GM12878 (cell line): ENCODE measurements at regions not wholly inside any gene's neighbourhood (a gene's known extent, or its start where the extent isn't known, plus 50 kb on each side); places are given as distances from the start of the nearest gene placed in this dataset.
"Not testable (repeated sequence)": the region's sequence is repeated elsewhere in the genome, so short reads cannot be mapped to it uniquely, and the experiment has no call there.

ENCODE experiments used
- ATAC-seq: fragments of 200-7000 bp; cut with Tn5 transposase; 3 replicates; pipeline ENCODE4 v1.9.1; 2020; ENCODE audit warnings: mild to moderate bottlenecking, moderate library complexity
- BruUV-seq: library from RNA; stranded (reverse); fragments of 400-500 nt; replicated peaks from 2 replicates; lab custom pipeline; 2021; lab: Mats Ljungman, UMichigan
- CTCF ChIA-PET: fragments of 300-600 bp; sonication (Branson Sonifier 250); formaldehyde crosslinking; extraction: SDS; loops from one replicate; lab custom pipeline; 2021; ENCODE audit warnings: inconsistent platforms; lab: Yijun Ruan, JAX
- POLR2A ChIA-PET: fragments of 350-600 bp; formaldehyde crosslinking; extraction: SDS; loops from one replicate; lab custom pipeline; 2021; ENCODE audit warnings: inconsistent platforms; lab: Charles Lee
- RAD21 ChIA-PET: fragments of 300-600 bp; sonication (Branson Sonifier 250); formaldehyde crosslinking; loops from one replicate; lab custom pipeline; 2023; ENCODE audit warnings: antibody characterized with exemption; ENCODE audit not compliant: unreplicated experiment; lab: Charles Lee
- SMC1A ChIA-PET: fragments of 300-600 bp; sonication (Branson Sonifier 250); formaldehyde crosslinking; loops from one replicate; lab custom pipeline; 2023; ENCODE audit not compliant: unreplicated experiment, uncharacterized antibody; lab: Charles Lee
- DNase-seq: peaks from one replicate; pipeline ENCODE4 v3.0.0-alpha.2; 2011; ENCODE audit warnings: low read depth, low spot score
- FAIRE-seq: peaks from 3 replicates; lab custom pipeline; 2011; peaks lifted over from hg19 to GRCh38; lab: Jason Lieb, UNC
- H2AFZ ChIP-seq: 2 replicates; pipeline ENCODE4 v1.6.0; 2011; ENCODE audit warnings: low read depth, low read length, control low read depth; ENCODE audit not compliant: control insufficient read depth
- H3K27ac ChIP-seq: 2 replicates; pipeline ENCODE4 v1.5.1; 2011; ENCODE audit warnings: control low read depth; ENCODE audit not compliant: control insufficient read depth, insufficient read depth
- H3K27me3 ChIP-seq, 2 experiments: replicated peaks in 1 of 2; 2 replicates each; pipeline versions ENCODE4 v1.6.0 to v1.6.1; 2011; ENCODE audit warnings: low read length in 1 of 2; ENCODE audit not compliant: control insufficient read depth in 2 of 2, insufficient read depth in 2 of 2
- H3K36me3 ChIP-seq, 2 experiments: 2 replicates each; pipeline ENCODE4 v1.5.1; 2011; ENCODE audit warnings: low read length in 1 of 2; ENCODE audit not compliant: control insufficient read depth in 2 of 2, insufficient read depth in 2 of 2
- H3K4me1 ChIP-seq: 2 replicates; pipeline ENCODE4 v1.6.1; 2011; ENCODE audit warnings: mild to moderate bottlenecking, low read length, moderate library complexity, mixed read lengths; ENCODE audit not compliant: control insufficient read depth, insufficient read depth
- H3K4me2 ChIP-seq: 2 replicates; pipeline ENCODE4 v1.6.0; 2011; ENCODE audit warnings: control low read depth; ENCODE audit not compliant: control insufficient read depth, insufficient read depth
- H3K4me3 ChIP-seq: fragments of 200-600 bp; sonication (generic); 2 replicates; pipeline ENCODE4 v1.5.1; 2016
- H3K79me2 ChIP-seq: 2 replicates; pipeline ENCODE4 v1.6.0; 2011; ENCODE audit warnings: low read length; ENCODE audit not compliant: control insufficient read depth, insufficient read depth
- H3K9ac ChIP-seq: 2 replicates; pipeline ENCODE4 v1.8.0; 2011; ENCODE audit warnings: low read length, control low read depth, mixed read lengths; ENCODE audit not compliant: control insufficient read depth, insufficient read depth
- H3K9me3 ChIP-seq: replicated peaks from 3 replicates; pipeline ENCODE4 v1.5.1; 2011; ENCODE audit warnings: mild to moderate bottlenecking, low read length; ENCODE audit not compliant: control insufficient read depth, insufficient read depth
- H4K20me1 ChIP-seq: 2 replicates; pipeline ENCODE4 v1.6.0; 2011; ENCODE audit not compliant: control insufficient read depth, insufficient read depth
- WGBS: methylation state at CpG from one replicate; pipeline ENCODE4 v1.1.6; 2016; ENCODE audit warnings: low lambda C conversion rate; ENCODE audit not compliant: insufficient replicate concordance, insufficient coverage; ENCODE audit errors: missing lambda C conversion rate; 5-methylcytosine and 5-hydroxymethylcytosine counted together
- in situ Hi-C: fragments of 300-500 bp; cut with MboI; formaldehyde crosslinking; loops from 9 replicates; pipeline ENCODE4 v1.14.3; 2018; ENCODE audit warnings: mixed read lengths
- intact Hi-C: fragments of 100-400 bp; cut with micrococcal nuclease; formaldehyde crosslinking; loops from one replicate; pipeline ENCODE4 v1.14.2; 2022; ENCODE audit not compliant: unreplicated experiment

DNA sequence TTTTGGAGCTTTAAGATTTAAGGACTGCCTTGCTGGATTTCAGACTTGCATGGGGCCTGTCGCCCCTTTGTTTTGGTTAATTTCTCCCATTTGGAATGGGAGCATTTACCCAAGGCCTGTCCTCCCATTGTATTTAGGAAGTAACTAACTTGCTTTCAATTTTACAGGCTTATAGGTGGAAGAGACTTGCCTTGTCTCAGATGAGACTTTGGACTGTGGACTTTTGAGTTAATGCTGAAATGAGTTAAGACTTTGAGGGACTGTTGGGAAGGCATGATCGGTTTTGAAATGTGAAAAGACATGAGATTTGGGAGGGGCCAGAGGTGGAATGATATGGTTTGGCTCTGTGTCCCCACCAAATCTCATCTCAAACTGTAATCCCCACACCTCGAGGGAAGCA lies 56.5 kb upstream of the TNFSF10 start:
- H3K9ac ChIP-seq, BruUV-seq, H3K9me3 ChIP-seq, H3K79me2 ChIP-seq, H3K4me3 ChIP-seq, H3K27ac ChIP-seq, in situ Hi-C loops, ATAC-seq, H3K4me2 ChIP-seq, H3K27me3 ChIP-seq, H2AFZ ChIP-seq, FAIRE-seq, H4K20me1 ChIP-seq, H3K36me3 ChIP-seq, DNase-seq: not testable (repeated sequence)
- WGBS = 89% methylated on average over 3 of the region's 3 CpGs
- peaks cover 27% of the 10 kb centered on the region for H3K4me1 ChIP-seq
- intact Hi-C loops = loop anchor here (1.0 kb wide), 1 partner anchor 14 kb away; no protein-coding TSS in a partner anchor
- ChIA-PET CTCF (interaction anchor here (1.1 to 2.6 kb wide), 4 partner anchors 11 to 64 kb away, joined by 3 to 13 read pairs (median 6); no protein-coding TSS in a partner anchor), SMC1A (interaction anchor here (0.8 to 7.9 kb wide), 2 partner anchors 14 to 64 kb away, joined by 3 to 78 read pairs; no protein-coding TSS in a partner anchor), POLR2A (interaction anchor here (0.9 kb wide), 1 partner anchor 57 kb away, joined by 3 read pairs; the partner anchor contains the start of gene TNFSF10), RAD21 (interaction anchor here (0.7 to 4.4 kb wide), 3 partner anchors 12 to 18 kb away, joined by 3 to 29 read pairs (median 3); no protein-coding TSS in a partner anchor)

DNA sequence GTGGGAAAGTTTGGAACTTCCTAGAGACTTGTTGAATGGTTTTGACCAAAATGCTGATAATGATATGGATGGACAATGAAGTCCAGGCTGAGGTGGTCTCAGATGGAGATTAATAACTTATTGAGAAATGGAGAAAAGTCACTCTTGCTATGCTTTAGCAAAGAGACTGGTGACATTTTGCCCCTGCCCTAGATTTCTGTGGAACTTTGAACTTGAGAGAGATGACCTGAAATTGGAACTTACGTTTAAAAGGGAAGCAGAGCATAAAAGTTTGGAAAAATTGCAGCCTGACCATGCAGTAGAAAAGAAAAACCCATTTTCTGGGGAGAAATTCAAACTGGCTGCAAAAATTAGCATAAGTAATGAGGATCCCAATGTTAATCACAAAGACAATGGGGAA lies 55.5 kb upstream of the TNFSF10 start:
- SMC1A ChIA-PET = interaction anchor here (1.1 to 7.9 kb wide), 2 partner anchors 15 to 48 kb away, joined by 5 to 78 read pairs; no protein-coding TSS in a partner anchor
- H3K27ac ChIP-seq, H2AFZ ChIP-seq, in situ Hi-C loops, FAIRE-seq, H3K9ac ChIP-seq, intact Hi-C loops, DNase-seq, BruUV-seq, H3K9me3 ChIP-seq, H3K79me2 ChIP-seq, POLR2A ChIA-PET, ATAC-seq, H4K20me1 ChIP-seq, H3K4me2 ChIP-seq, H3K36me3 ChIP-seq, H3K27me3 ChIP-seq, H3K4me3 ChIP-seq: not testable (repeated sequence)
- RAD21 ChIA-PET = interaction anchor here (1.4 to 4.4 kb wide), 2 partner anchors 13 to 17 kb away, joined by 3 to 29 read pairs; no protein-coding TSS in a partner anchor
- peaks cover 27% of the 10 kb centered on the region for H3K4me1 ChIP-seq
- CTCF ChIA-PET = interaction anchor here (1.3 to 2.3 kb wide), 2 partner anchors 18 to 63 kb away, joined by 5 to 13 read pairs; no protein-coding TSS in a partner anchor
- 89% methylated on average over 1 of the region's 1 CpG for WGBS
